HG02623 (cell line): ENCODE measurements at regions not wholly inside any gene's neighbourhood (a gene's known extent, or its start where the extent isn't known, plus 50 kb on each side); places are given as distances from the start of the nearest gene placed in this dataset.
"Not testable (repeated sequence)": the region's sequence is repeated elsewhere in the genome, so short reads cannot be mapped to it uniquely, and the experiment has no call there.

Experiments
- ATAC-seq: cut with Tn5 transposase; IDR thresholded peaks from one replicate; pipeline ENCODE4 v1.9.1; 2021; ENCODE audit warnings: moderate library complexity; ENCODE audit not compliant: unreplicated experiment

DNA sequence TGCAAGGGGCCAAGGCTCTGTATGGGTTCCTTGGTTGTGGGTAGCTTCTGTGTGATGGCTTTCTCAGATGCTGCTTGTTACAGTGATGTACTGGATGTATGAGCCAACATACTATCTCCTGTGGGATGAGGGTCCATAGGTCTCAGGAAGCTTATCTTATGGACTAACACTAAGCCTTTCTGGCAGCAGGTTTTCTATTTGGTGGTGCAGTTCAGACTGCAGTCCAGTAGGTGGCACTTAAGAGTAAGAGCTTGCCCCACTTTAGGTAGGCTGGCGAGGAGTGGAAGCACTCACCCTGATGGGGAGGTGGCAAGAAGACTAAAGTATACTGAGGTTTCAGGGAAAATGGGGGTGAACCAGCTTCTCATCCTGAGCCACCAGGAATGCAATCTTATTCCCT, 306.7 kb upstream of the MAOA start:
- peak; percentile 50 for ATAC-seq

DNA sequence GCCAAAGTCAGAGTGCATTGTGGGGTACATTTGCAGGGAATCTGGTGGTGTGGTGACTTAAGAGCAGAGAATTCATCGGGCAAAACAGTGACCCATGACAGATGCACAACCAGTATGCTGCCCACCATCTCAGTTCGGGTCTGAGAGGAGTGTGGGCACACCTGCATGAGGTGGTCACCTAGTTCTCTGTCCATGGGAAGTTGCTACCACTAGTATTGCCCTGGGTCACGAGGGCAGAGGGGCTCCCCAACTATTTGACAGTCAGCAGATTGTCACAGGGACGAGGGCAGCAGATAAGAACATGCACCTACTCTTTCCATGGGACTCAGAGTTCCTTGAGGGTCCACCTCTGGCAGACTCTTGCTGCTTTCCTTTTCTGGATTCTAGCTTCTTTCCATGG, 305.2 kb upstream of the MAOA start:
- no peak for ATAC-seq

DNA sequence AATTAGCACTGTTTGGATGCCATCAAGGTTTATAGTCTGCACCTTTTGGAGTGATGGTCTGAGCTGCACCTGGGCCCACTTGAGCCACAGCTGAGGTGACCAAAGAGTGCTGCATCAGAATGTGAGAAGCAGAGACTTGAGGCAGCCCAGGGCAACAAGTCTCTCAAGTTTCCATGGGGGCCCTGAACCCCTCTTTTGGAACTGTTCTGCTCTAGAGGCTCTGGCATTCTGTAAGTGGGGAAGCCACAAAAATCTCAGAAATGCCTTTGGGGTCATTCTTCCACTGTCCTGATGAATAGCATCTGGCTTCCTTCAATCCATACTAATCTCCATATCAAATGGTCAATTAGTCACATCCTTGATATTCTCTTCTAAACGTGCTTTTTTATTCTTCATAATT, 298.4 kb upstream of the MAOA start:
- ATAC-seq, result no peak

DNA sequence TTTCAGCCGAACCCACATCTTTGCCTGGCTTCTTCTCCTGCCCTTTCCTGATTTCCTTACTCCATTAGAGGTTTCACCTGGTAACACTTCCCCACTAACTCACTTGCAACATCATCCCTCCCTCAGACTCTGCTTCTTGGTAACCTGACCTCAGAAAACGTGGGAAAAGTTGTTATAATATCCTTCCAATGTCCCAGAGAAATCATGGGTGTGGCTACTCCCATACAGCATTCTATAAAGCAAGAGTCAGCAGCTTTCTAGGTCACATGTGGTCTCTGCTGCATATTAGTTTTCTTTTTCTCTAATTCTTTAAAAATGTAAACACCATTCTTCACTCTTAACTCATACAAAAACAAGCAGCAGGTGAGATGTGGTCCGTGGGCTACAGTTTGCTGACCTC, 283.1 kb upstream of the MAOA start:
- ATAC-seq, result no peak

DNA sequence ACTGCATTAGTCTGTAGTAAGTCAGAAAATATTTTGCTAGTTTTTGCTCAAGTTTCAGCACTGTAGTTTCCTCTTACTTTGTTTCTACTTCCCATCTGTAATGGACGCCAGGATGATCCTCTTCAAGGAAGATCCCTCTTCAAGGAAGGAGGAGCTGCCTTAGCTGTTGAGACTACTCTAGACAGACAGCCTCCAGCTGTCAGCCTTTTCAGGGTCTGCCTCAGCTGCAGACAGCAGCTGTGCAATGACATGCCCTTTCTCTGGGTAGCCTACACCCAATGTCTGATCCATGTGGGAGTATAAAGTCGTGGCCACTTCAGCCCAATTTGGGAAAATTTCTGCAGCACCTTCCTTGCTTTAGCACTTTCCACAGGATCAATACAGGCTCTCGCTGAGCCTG, 281.0 kb upstream of the MAOA start:
- no peak for ATAC-seq

DNA sequence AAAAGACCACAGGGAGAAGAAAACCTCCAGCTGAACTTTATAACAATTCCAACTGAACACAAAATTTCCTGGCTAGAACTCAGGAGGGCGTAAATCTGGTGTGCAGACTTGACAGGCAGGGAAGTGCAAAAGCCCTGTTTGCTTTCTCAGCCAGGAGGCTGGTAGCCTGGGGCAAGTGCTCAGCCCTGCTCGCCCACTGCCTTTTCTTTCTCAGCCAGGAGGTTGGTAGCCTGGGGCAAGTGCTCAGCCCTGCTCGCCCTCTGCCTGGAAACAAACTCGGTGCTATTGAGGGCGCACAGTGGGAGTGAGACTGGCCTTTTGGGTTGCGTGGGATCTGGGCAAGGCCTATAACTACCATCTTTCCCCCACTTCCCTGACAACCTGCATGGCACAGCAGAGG, 275.4 kb upstream of the MAOA start:
- no peak for ATAC-seq

DNA sequence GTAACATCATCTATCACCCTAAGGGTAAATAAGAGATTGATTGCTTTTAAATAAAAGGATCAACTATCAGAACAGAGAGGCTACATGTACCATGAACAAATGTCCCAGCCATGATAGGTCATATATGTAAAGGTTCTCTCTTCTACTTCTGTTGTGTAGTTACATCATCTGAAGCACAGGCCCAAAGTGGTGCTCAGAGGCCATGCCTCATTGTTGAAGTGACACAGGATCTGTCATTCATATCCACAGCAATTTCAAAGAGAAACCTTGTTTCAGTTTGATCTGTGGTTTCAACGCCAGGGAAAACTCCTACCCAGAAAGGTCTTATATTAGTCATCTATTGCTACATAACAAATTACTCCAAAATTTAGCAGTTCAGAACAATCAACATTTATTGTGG, 269.2 kb upstream of the MAOA start:
- no peak for ATAC-seq

DNA sequence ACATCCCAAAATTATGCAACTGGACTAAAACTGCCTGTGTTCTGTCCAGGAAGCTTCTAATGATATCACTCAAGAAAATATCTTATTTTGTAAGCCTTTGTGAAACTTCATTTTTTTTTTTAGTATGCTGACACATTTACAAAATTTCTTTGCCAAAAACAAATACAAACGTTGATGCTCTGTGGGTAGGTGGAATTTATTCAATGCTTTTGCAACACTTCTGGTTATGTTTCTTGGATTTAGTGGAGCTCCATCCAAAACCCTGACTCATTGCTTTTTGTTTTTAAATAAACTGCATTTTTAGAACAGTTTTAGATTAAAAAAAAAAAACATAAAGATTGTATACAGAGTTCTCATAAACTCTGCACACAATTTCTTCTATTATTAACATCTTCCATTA, 250.9 kb upstream of the MAOA start:
- ATAC-seq, result no peak

DNA sequence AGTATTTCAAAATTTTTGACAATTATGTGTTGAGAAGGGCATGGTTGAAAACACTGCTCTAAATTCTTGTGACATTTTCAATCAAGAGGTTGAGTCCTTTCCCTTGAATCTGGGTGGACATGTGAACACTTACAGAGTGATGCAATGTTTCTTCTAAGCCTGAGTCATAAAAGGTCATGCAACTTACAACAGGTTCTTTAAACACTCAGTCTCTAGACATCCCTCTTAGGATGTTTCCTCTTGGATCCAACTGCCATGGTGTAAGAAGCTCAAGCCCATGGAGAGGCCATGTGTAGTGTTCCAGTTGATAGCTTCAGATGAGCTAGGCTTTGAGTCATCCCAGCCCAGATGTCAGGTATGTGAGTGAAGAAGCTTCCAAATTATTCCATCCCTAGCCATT, 232.2 kb upstream of the MAOA start:
- no peak for ATAC-seq

DNA sequence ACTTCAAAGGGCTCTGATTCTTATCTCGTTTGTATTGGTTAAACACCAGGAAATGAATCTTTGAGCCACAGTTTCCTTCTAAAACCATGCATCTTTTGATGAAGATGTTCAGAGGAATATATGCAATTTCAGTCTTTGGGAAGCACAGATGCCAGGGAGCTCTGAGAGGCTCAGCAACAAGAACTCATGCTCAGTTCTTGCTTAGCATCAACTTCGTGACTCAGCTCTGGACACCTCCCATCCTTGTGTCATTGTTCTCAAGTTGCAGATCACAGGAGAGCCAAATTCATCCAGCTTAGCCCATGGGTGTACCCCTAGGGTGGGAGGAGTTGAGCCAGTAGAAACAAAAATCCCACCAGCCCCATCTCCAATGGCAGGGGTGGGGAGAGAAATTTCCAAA, 219.6 kb upstream of the MAOA start:
- ATAC-seq, result no peak

DNA sequence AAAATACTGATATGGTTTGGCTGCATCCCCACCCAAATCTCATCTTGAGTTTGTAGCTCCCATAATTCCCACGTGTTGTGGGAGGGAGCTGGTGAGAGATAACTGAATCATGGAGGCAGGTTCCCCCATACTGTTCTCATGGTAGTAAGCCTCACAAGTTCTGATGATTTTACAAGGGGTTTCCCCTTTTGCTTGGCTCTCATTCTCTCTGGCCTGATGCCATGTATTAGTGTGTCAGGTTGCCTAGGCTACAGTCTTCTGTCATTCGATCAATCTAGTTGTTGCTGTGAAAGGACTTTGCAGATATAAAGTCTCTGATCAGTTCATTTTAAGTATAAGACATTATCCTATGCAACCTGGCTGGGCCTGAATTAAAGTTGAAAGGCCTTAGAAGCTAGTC, 209.3 kb upstream of the MAOA start:
- no peak for ATAC-seq

DNA sequence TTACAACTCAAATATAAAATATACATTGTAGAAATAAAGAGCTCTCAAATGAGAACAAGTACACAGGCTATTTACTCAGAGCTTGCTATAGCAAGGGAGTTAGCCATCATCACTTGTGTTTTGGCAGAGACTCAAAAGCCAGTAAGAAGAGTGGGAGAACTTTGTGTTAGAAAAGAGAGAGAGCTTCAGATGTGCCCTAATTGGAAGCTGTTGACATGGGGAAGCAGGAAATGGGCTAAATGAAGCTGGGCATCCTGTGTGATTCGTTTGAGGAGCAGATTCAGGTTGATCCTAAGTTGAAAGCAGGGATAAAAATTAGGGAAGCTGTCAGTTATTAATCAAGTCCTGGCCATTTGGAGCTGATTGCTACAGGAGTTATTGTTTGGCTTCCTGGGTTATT, 207.4 kb upstream of the MAOA start:
- ATAC-seq, result no peak

DNA sequence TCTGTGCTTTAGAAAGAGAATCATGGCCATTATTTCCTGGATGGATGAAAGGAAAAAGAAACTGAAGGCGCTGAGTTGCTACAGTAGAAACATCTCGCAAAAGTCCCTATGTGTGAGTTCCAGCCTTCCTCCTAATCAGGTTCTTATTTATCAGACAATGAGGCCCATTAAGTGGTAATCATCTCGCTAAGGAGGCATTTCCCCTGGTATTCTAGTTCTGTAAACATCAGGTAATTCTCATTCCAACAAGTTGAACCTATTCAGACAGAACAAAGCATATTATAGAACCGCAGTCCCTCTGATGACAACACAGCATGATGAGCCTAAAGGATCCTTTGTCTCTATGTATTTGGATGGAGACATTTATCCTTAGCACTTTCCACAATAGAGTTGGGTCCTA, 205.7 kb upstream of the MAOA start:
- ATAC-seq, result no peak

DNA sequence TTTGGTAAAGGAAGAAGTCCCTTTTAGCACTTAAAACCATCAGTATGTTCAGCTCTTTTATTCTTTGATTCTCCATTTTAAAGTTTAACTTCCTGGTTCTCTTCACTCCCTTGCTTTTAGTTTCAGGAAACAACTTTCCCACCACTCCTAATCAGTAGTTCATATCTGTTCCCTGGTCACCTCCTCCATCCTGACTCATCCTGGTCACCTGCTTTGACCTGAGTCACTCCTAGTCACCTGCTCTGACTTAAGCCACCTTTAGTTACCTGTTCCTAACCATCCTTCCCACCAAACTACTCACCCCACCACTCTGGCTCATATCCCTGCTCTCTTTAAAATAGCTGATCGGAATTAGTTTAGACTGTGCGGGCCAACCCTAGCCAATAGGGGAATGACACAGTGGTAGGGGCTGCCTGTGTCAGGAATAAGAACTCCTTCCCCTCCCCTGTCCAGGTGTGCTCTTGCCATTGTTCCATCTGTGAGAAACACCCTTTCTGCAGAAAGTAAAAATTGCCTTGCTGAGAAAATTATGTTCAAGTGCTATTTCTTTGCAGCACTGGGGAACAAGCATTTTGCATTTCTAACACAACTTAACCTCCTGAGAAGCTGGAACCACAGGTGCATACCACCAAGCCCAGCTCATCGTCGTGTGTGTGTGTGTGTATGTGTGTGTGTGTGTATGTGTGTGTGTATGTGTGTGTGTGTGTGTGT, 204.0 kb upstream of the MAOA start:
- ATAC-seq, result not testable (repeated sequence)

DNA sequence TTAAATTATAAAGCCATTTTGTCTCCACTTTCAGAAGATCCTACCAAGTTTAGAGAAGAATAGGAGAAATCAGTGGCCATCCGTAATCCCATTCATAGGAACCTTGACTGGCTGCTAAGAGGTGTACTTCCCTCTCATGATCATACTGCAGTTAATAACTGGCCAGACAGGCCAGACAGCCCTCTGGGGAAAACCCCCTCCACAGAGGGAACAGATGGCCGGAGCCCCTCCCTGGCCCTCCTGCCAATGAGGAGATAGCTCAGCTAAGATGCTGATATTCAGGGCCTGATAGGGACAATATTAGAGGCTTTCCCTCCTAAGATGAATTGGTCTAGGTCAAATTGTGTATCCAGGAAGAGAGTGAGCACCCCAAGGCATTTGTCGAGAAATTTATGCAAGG, 200.0 kb upstream of the MAOA start:
- ATAC-seq, result no peak

DNA sequence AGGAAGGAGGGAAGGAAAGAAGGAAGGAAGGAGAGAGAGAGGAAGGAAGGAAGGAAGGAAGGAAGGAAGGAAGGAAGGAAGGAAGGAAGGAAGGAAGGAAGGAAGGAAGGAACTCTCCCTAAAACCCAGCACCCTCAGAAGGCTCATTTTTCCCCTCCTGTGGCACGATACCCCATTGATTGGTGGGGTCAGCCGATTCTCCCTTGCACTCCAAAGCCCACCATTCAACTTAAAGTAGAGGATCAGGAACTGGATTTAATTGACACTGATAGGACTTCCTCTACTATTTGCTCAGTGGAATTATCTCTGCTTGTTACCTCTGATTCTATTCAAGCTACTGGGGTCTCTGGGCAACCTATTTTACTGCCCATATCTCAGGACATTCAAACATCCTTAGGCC, 199.2 kb upstream of the MAOA start:
- no peak for ATAC-seq

DNA sequence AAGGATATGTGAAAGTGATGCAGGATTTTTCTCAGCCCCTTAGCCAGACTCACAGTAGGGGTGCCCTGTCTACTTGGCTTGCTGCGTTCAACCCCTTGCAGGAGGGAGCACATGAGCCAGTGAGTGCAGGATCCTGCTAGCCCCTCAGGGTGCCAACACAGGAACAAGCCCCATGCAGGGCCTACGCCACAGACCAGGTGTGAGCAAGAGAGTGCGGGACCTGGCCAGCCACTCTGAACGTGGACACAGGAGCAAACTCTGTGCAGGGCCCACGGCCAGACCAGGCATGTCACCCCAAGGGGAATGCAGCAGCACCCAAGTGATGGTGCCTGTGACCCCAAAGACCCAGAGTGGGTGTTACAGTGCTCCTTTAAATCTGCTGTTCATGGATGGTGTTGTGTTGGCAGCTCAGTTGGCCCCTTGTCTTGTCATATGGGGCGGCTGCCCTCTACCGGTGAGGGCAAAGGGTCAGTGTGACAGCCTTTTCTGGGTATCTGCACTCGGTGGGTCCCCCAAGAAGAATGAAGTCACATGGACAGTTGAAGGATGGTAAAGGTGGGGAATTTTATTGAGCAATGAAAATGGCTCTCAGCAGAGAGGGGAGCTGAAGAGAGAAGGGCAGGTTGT, 188.4 kb upstream of the MAOA start:
- no peak for ATAC-seq

DNA sequence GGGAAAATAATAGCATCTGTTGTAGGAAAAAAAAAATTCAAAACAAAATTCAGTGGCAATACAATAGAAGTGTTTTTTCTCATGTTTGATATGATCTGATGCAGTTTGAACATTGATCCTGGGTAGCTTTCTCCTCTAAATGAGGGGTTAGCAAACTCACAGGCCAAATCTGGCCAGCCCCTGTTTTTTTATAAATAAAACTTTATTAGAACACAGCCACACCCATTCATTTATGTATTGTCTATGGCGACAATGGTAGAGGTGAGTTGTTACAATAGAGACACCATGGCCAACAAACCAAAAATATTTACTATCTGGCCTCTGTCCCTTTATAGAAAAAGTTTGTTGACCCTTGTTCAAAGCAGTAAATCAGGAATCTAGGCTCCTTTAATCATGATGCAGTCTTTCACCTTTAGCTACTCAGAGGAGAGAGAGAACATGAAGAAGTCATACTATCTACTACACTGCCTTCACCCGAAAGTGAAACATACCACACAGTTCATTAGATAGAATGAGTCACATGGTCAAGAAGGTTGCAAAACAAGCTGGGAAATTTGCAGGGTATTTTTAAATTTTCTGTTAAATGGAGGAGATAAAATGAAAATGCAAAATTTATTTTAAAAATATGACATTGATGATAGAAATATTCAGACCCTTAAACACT, 186.6 kb upstream of the MAOA start:
- no peak for ATAC-seq

DNA sequence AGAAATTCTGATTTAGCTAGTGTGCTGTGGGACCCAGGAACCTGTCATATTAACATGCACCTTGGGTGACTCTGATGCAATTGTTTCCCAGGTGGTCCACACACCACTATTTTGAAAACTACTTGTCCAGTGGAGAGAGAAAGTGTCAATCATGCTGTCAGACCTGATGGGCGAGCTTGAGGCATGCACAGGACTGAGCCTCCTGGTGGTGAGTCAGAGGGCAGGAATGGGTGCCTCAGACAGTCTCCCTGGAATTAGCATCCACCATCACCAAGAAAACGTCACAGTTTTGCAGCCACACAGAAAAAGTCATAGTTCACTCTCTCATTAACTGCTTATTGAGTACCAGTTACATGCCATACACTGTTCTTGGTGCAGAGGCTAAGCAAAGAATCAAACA, 181.8 kb upstream of the MAOA start:
- no peak for ATAC-seq

DNA sequence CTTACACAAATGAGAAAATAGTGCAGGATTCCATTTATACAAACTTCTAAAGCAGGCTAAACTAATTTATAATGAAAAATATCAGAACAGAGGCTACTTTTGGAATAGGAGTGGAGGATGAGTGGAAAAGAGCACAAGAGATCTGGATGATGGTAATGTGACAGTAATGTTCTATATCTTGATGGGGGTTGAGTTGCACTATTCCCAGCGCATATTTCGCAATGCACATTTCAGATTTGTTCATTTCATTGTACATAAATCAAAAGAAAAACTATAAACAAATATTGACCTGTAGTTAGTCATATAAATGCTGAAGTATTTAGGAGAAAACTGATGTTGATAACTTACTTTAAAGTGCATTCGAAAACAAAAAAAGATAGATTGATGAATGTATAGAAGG, 177.0 kb upstream of the MAOA start:
- ATAC-seq, result no peak

DNA sequence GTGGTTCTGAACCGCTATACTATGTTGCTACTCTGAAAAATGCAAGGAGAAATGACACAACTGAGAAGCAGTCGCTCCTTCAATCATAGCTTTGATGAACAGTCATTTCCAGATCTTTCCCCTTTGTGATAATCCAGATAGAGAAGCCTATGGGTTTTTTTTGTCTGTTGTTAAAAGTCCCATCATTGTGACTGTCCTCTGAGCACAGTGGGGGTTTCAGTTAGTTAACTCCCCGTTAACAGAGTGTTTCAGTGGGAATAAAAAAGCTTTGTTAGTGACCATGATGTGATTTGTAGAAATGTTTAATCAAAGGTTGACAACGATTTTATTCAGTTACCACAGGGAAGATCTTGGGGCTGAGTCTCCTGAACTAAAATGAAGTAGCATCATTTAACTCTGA, 176.2 kb upstream of the MAOA start:
- no peak for ATAC-seq

DNA sequence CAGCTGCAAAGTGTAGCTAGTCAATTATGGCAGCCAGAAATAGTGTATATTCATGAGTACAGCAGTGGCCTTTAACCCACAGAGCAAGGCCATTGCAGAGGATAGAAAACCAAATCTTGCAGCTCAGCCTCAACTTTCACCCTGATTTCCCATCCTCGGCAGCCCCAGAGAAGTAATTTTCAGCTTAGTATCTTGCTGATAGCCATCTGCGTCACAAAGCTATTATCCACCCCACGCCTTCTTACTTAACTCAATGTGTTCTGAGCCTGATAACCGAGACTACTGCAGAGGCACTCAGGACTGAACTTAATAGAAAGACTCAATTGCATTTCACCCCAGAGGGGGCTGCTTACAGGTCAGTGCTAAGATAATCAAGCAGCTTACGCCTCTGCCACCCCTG, 174.5 kb upstream of the MAOA start:
- ATAC-seq, result no peak

DNA sequence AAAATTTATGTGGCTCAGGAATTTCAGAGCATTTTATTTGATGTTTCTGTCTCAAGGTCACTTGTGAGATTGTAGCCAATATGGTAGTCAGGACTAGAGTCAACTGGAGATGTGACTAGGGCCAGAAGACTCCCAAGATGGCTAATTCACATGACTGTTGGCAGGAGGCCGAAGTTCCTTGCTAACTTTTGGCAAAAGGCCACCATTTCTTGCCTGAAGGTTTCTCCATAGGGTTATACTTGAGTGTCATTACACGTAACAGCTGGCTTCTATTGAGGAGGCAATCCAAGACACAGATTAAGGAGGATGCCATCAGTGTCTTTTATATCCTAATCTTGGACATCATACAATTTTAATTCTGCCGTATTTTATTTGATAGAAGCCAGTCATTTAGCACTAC, 162.3 kb upstream of the MAOA start:
- ATAC-seq, result no peak
